ENCODE measurements at regions not wholly inside any gene's neighbourhood (a gene's known extent, or its start where the extent isn't known, plus 50 kb on each side); places are given as distances from the start of the nearest gene placed in this dataset.
A peak's percentile ranks its signal among the peaks of the same experiment; 100 is the strongest.

GRCh38 chr21:27024971-27025370, 58.1 kb upstream of the ADAMTS5 start:
- DNase-seq = no peak
- H3K4me3 ChIP-seq (ENCODE audit: low read length) = no peak overlapping the region
- no peak overlapping the region for H3K27ac ChIP-seq (ENCODE audit: low read depth, low read length)
- no peaks in the 10 kb centered on the region for H3K9me3 ChIP-seq (ENCODE audit: control insufficient read depth, low read length)
- H3K4me1 ChIP-seq (ENCODE audit: control insufficient read depth, insufficient read depth, low read length) = no peaks in the 10 kb centered on the region
- no peak overlapping the region for H3K9ac ChIP-seq (ENCODE audit: extremely low read depth, low read length, poor library complexity, severe bottlenecking)
- Mint-ChIP-seq H3K9me3 (no peaks in the 10 kb centered on the region), H3K36me3 (ENCODE audit: low read depth) (no peaks in the 10 kb centered on the region), H3K4me3 (peak overlapping the region; percentile 38), H3K4me1 (peaks cover 36% of the 10 kb centered on the region), H3K27ac (peak overlapping the region; percentile 88), H3K27me3 (ENCODE audit: insufficient read depth) (no peaks in the 10 kb centered on the region)
- WGBS, 2 experiments (ENCODE audit: insufficient coverage in 1 of 2, insufficient read length in 1 of 2) = 79% methylated on average over 1 of the region's 1 CpG; no CpG with 5 or more reads in 1 of the 2 experiments
- H3K36me3 ChIP-seq (ENCODE audit: control insufficient read depth, insufficient read depth, low read length) = no peaks in the 10 kb centered on the region
- H3K27me3 ChIP-seq (ENCODE audit: control insufficient read depth, insufficient read depth, low read length, poor library complexity, severe bottlenecking) = no peaks in the 10 kb centered on the region
- TF ChIP-seq CTCF (conservative IDR thresholded peaks at IDR 0.05) = no peak

DNA sequence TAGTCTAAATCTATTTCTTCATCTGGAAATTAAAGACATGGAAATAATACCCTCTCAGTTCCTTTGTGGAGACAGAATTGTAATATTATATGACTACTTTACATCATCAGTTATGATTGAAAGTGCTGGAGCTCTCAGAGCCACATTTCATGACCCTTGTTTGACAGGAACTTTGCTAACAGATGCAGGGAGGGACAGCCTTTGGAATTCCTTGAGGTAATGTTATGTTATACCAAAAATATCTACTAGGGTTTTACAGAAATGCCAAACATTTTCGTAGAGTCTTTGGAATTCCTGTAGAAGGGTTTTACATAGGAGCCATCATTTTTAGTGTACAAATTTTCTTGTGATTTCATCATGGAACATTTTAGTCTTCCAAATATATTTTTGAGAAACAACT, 57.4 kb upstream of the ADAMTS5 start:
- Mint-ChIP-seq H3K36me3 (ENCODE audit: low read depth) (no peaks in the 10 kb centered on the region), H3K27me3 (ENCODE audit: insufficient read depth) (no peaks in the 10 kb centered on the region), H3K9me3 (no peaks in the 10 kb centered on the region), H3K4me3 (no peak overlapping the region), H3K27ac (peak overlapping the region; percentile 59), H3K4me1 (peaks cover 37% of the 10 kb centered on the region)
- Histone ChIP-seq H3K9ac (ENCODE audit: extremely low read depth, low read length, poor library complexity, severe bottlenecking) (no peak overlapping the region), H3K27me3 (ENCODE audit: control insufficient read depth, insufficient read depth, low read length, poor library complexity, severe bottlenecking) (no peaks in the 10 kb centered on the region), H3K4me3 (ENCODE audit: low read length) (no peak overlapping the region), H3K4me1 (ENCODE audit: control insufficient read depth, insufficient read depth, low read length) (no peaks in the 10 kb centered on the region), H3K9me3 (ENCODE audit: control insufficient read depth, low read length) (no peaks in the 10 kb centered on the region), H3K27ac (ENCODE audit: low read depth, low read length) (no peak overlapping the region), H3K36me3 (ENCODE audit: control insufficient read depth, insufficient read depth, low read length) (no peaks in the 10 kb centered on the region)
- WGBS, 2 experiments (ENCODE audit: insufficient coverage in 1 of 2, insufficient read length in 1 of 2) = 100% methylated on average over 1 of the region's 1 CpG; no CpG with 5 or more reads in 1 of the 2 experiments
- DNase-seq = no peak
- TF ChIP-seq CTCF (conservative IDR thresholded peaks at IDR 0.05) = no peak

GRCh38 chr21:27023186-27023585, 56.3 kb upstream of the ADAMTS5 start:
- Histone ChIP-seq H3K9me3 (ENCODE audit: control insufficient read depth, low read length) (no peaks in the 10 kb centered on the region), H3K4me1 (ENCODE audit: control insufficient read depth, insufficient read depth, low read length) (no peaks in the 10 kb centered on the region), H3K4me3 (ENCODE audit: low read length) (no peak overlapping the region), H3K27me3 (ENCODE audit: control insufficient read depth, insufficient read depth, low read length, poor library complexity, severe bottlenecking) (no peaks in the 10 kb centered on the region), H3K27ac (ENCODE audit: low read depth, low read length) (no peak overlapping the region), H3K9ac (ENCODE audit: extremely low read depth, low read length, poor library complexity, severe bottlenecking) (no peak overlapping the region), H3K36me3 (ENCODE audit: control insufficient read depth, insufficient read depth, low read length) (no peaks in the 10 kb centered on the region)
- Mint-ChIP-seq H3K4me3 (no peak overlapping the region), H3K9me3 (no peaks in the 10 kb centered on the region), H3K36me3 (ENCODE audit: low read depth) (no peaks in the 10 kb centered on the region), H3K27ac (no peak overlapping the region), H3K27me3 (ENCODE audit: insufficient read depth) (no peaks in the 10 kb centered on the region), H3K4me1 (peaks cover 37% of the 10 kb centered on the region)
- no peak for DNase-seq
- 98 to 100% methylated on average over 2 to 4 of the region's 4 CpGs for WGBS, 2 experiments (ENCODE audit: insufficient coverage in 1 of 2, insufficient read length in 1 of 2)
- no peak for TF ChIP-seq CTCF (conservative IDR thresholded peaks at IDR 0.05)

Data from endodermal cell (in vitro differentiated cells).